ENCODE measurements at regions not wholly inside any gene's neighbourhood (a gene's known extent, or its start where the extent isn't known, plus 50 kb on each side); places are given as distances from the start of the nearest gene placed in this dataset.
"Not testable (repeated sequence)": the region's sequence is repeated elsewhere in the genome, so short reads cannot be mapped to it uniquely, and the experiment has no call there.

GRCh38 chr12:45490232-45490881, 239.1 kb upstream of the ARID2 start:
- no peaks in the 10 kb centered on the region for H3K36me3 Mint-ChIP-seq
- no peak overlapping the region for H3K4me3 Mint-ChIP-seq
- DNase-seq: no peak
- no peaks in the 10 kb centered on the region for H3K4me1 Mint-ChIP-seq
- H3K27ac Mint-ChIP-seq: no peak overlapping the region
- ATAC-seq (replicated peaks): no peak
- H3K9me3 Mint-ChIP-seq: peaks cover 5 to 11% of the 10 kb centered on the region in 2 donors
- peaks cover 6 to 11% of the 10 kb centered on the region in 2 donors for H3K27me3 Mint-ChIP-seq

- Mint-ChIP-seq H3K9me3 (peaks cover 5 to 11% of the 10 kb centered on the region in 2 donors), H3K4me3 (no peak overlapping the region), H3K4me1 (no peaks in the 10 kb centered on the region), H3K27ac (no peak overlapping the region), H3K36me3 (no peaks in the 10 kb centered on the region), H3K27me3 (peaks cover 10 to 11% of the 10 kb centered on the region in 2 donors)
- DNase-seq (no peak), ATAC-seq (replicated peaks) (no peak)
These were observed 235.2 kb upstream of the ARID2 start for GRCh38 chr12:45494279-45494678.

GRCh38 chr12:45498645-45499044, 230.9 kb upstream of the ARID2 start:
- DNase-seq (no peak), ATAC-seq (replicated peaks) (no peak)
- Mint-ChIP-seq H3K9me3 (peaks cover 0 to 3% of the 10 kb centered on the region in 2 donors), H3K27ac (no peak overlapping the region), H3K4me1 (peaks cover 9 to 13% of the 10 kb centered on the region in 2 donors), H3K27me3 (peaks cover 0 to 4% of the 10 kb centered on the region in 2 donors), H3K4me3 (no peak overlapping the region), H3K36me3 (no peaks in the 10 kb centered on the region)

GRCh38 chr12:45502481-45503128, 226.9 kb upstream of the ARID2 start:
- Mint-ChIP-seq H3K27ac (no peak overlapping the region), H3K9me3 (no peaks in the 10 kb centered on the region), H3K4me1 (peaks cover 9 to 13% of the 10 kb centered on the region in 2 donors), H3K4me3 (no peak overlapping the region), H3K36me3 (no peaks in the 10 kb centered on the region), H3K27me3 (peaks cover 0 to under 1% of the 10 kb centered on the region in 2 donors)
- ATAC-seq (replicated peaks) (no peak), DNase-seq (no peak)

- H3K9me3 Mint-ChIP-seq: peaks cover 0 to 4% of the 10 kb centered on the region in 2 donors
- H3K27me3 Mint-ChIP-seq: no peaks in the 10 kb centered on the region
- peaks cover 9 to 13% of the 10 kb centered on the region in 2 donors for H3K4me1 Mint-ChIP-seq
- ATAC-seq (replicated peaks): no peak
- DNase-seq: no peak
- no peak overlapping the region for H3K4me3 Mint-ChIP-seq
- no peaks in the 10 kb centered on the region for H3K36me3 Mint-ChIP-seq
- H3K27ac Mint-ChIP-seq: no peak overlapping the region
These were observed 225.6 kb upstream of the ARID2 start for GRCh38 chr12:45503899-45504298.

GRCh38 chr12:45504316-45505010, 225.0 kb upstream of the ARID2 start:
- Mint-ChIP-seq H3K4me3 (no peak overlapping the region), H3K27ac (no peak overlapping the region), H3K9me3 (peaks cover 0 to 4% of the 10 kb centered on the region in 2 donors), H3K27me3 (no peaks in the 10 kb centered on the region), H3K36me3 (no peaks in the 10 kb centered on the region), H3K4me1 (peaks cover 13% of the 10 kb centered on the region in 2 donors)
- ATAC-seq (replicated peaks): no peak
- DNase-seq: no peak

- no peak overlapping the region for H3K27ac Mint-ChIP-seq
- DNase-seq: peak; percentile 31
- no peak overlapping the region for H3K4me3 Mint-ChIP-seq
- H3K9me3 Mint-ChIP-seq: peaks cover 2 to 13% of the 10 kb centered on the region in 2 donors
- ATAC-seq (replicated peaks): peak; percentile 75 to 99
- H3K36me3 Mint-ChIP-seq: peaks cover 0 to 11% of the 10 kb centered on the region in 2 donors
- peaks cover 0 to 4% of the 10 kb centered on the region in 2 donors for H3K4me1 Mint-ChIP-seq
- peaks cover 0 to 5% of the 10 kb centered on the region in 2 donors for H3K27me3 Mint-ChIP-seq
These were observed 220.3 kb upstream of the ARID2 start for GRCh38 chr12:45509187-45509586.

- H3K27ac Mint-ChIP-seq: no peak overlapping the region
- ATAC-seq (replicated peaks): no peak
These were observed 219.9 kb upstream of the ARID2 start for GRCh38 chr12:45509621-45510020.

GRCh38 chr12:45517381-45517780, 212.1 kb upstream of the ARID2 start:
- Mint-ChIP-seq H3K36me3 (peaks cover 0 to under 1% of the 10 kb centered on the region in 2 donors), H3K27ac (no peak overlapping the region), H3K4me1 (peaks cover 9 to 11% of the 10 kb centered on the region in 2 donors), H3K9me3 (no peaks in the 10 kb centered on the region), H3K4me3 (no peak overlapping the region), H3K27me3 (peaks cover under 1 to 1% of the 10 kb centered on the region in 2 donors)
- ATAC-seq (replicated peaks) (no peak), DNase-seq (no peak)

More at GRCh38 chr12:45509621-45510020, 219.9 kb upstream of the ARID2 start:
- H3K9me3 Mint-ChIP-seq: peaks cover 2 to 13% of the 10 kb centered on the region in 2 donors
- no peak for DNase-seq
- peaks cover 0 to 5% of the 10 kb centered on the region in 2 donors for H3K27me3 Mint-ChIP-seq
- no peak overlapping the region for H3K4me3 Mint-ChIP-seq
- peaks cover 0 to 4% of the 10 kb centered on the region in 2 donors for H3K4me1 Mint-ChIP-seq
- H3K36me3 Mint-ChIP-seq: peaks cover 0 to 11% of the 10 kb centered on the region in 2 donors

- Mint-ChIP-seq H3K4me3 (no peak overlapping the region), H3K36me3 (peaks cover 0 to 8% of the 10 kb centered on the region in 2 donors), H3K4me1 (peaks cover 9 to 11% of the 10 kb centered on the region in 2 donors), H3K9me3 (peaks cover 6 to 9% of the 10 kb centered on the region in 2 donors), H3K27ac (peak overlapping the region; percentile 51), H3K27me3 (peaks cover 6 to 9% of the 10 kb centered on the region in 2 donors)
- ATAC-seq (replicated peaks) (peak; percentile 85 to 89), DNase-seq (peak; percentile 13)
These were observed 210.9 kb upstream of the ARID2 start for GRCh38 chr12:45518291-45519235.

- Mint-ChIP-seq H3K27ac (no peak overlapping the region), H3K4me3 (no peak overlapping the region)
These were observed 207.3 kb upstream of the ARID2 start for GRCh38 chr12:45522227-45522626.

GRCh38 chr12:45526823-45527222, 202.7 kb upstream of the ARID2 start:
- not testable (repeated sequence) for ATAC-seq (replicated peaks); DNase-seq; H3K4me1 Mint-ChIP-seq; H3K4me3 Mint-ChIP-seq; H3K27ac Mint-ChIP-seq; H3K36me3 Mint-ChIP-seq
- peaks cover 25 to 32% of the 10 kb centered on the region in 2 donors for H3K9me3 Mint-ChIP-seq
- H3K27me3 Mint-ChIP-seq: peaks cover 9 to 12% of the 10 kb centered on the region in 2 donors

More at GRCh38 chr12:45522227-45522626, 207.3 kb upstream of the ARID2 start:
- ATAC-seq (replicated peaks) (no peak), DNase-seq (no peak)
- H3K27me3 Mint-ChIP-seq: peaks cover 6 to 9% of the 10 kb centered on the region in 2 donors
- peaks cover 18 to 27% of the 10 kb centered on the region in 2 donors for H3K9me3 Mint-ChIP-seq
- H3K36me3 Mint-ChIP-seq: peaks cover 0 to 8% of the 10 kb centered on the region in 2 donors
- H3K4me1 Mint-ChIP-seq: peaks cover 9 to 11% of the 10 kb centered on the region in 2 donors

- Mint-ChIP-seq H3K4me1 (no peaks in the 10 kb centered on the region), H3K36me3 (peaks cover 0 to 2% of the 10 kb centered on the region in 2 donors), H3K4me3 (no peak overlapping the region), H3K9me3 (peaks cover 10 to 11% of the 10 kb centered on the region in 2 donors), H3K27me3 (peaks cover 17 to 21% of the 10 kb centered on the region in 2 donors), H3K27ac (no peak overlapping the region)
- DNase-seq (no peak), ATAC-seq (replicated peaks) (no peak)
These were observed 197.4 kb upstream of the ARID2 start for GRCh38 chr12:45532113-45532512.
